ENCODE measurements at regions not wholly inside any gene's neighbourhood (a gene's known extent, or its start where the extent isn't known, plus 50 kb on each side); places are given as distances from the start of the nearest gene placed in this dataset.

GRCh38 chr2:134109725-134110124 is 144.1 kb upstream of the MGAT5 start:
- no peaks in the 10 kb centered on the region for H3F3A ChIP-seq (ENCODE audit: control insufficient read depth, insufficient read depth)

GRCh38 chr2:134110532-134110931 is 143.3 kb upstream of the MGAT5 start:
- H3K36me3 ChIP-seq (ENCODE audit: control insufficient read depth, low read length): no peaks in the 10 kb centered on the region
- H4K20me1 ChIP-seq (ENCODE audit: control insufficient read depth, insufficient read depth, low read depth, low read length): no peaks in the 10 kb centered on the region
- H3F3A ChIP-seq (ENCODE audit: control insufficient read depth, insufficient read depth): no peaks in the 10 kb centered on the region
- no peaks in the 10 kb centered on the region for H3K9me2 ChIP-seq (replicated peaks; ENCODE audit: control insufficient read depth, low read length)
- TF ChIP-seq EZH2phosphoT487 (IDR thresholded peaks at IDR 0.05; ENCODE audit: borderline replicate concordance, low read length): no peak
- TF ChIP-seq, protein P1, sequence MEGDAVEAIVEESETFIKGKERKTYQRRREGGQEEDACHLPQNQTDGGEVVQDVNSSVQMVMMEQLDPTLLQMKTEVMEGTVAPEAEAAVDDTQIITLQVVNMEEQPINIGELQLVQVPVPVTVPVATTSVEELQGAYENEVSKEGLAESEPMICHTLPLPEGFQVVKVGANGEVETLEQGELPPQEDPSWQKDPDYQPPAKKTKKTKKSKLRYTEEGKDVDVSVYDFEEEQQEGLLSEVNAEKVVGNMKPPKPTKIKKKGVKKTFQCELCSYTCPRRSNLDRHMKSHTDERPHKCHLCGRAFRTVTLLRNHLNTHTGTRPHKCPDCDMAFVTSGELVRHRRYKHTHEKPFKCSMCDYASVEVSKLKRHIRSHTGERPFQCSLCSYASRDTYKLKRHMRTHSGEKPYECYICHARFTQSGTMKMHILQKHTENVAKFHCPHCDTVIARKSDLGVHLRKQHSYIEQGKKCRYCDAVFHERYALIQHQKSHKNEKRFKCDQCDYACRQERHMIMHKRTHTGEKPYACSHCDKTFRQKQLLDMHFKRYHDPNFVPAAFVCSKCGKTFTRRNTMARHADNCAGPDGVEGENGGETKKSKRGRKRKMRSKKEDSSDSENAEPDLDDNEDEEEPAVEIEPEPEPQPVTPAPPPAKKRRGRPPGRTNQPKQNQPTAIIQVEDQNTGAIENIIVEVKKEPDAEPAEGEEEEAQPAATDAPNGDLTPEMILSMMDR (IDR thresholded peaks at IDR 0.05; ENCODE audit: low read depth, low read length, poor library complexity, severe bottlenecking): no peak
- H3K27me3 ChIP-seq (ENCODE audit: control insufficient read depth, low read length): peaks cover 7% of the 10 kb centered on the region
- H3K4me2 ChIP-seq (ENCODE audit: low read length): no peak overlapping the region
- no peak overlapping the region for H3K27ac ChIP-seq (ENCODE audit: low read depth, low read length)
- no peaks in the 10 kb centered on the region for H3K9me3 ChIP-seq (ENCODE audit: control insufficient read depth, insufficient read depth, low read length)
- H3K4me1 ChIP-seq (ENCODE audit: control insufficient read depth, low read length): no peaks in the 10 kb centered on the region
- no peak overlapping the region for H3K4me3 ChIP-seq (ENCODE audit: low read length)
- H3K79me2 ChIP-seq (ENCODE audit: control insufficient read depth, low read length): no peaks in the 10 kb centered on the region

More at GRCh38 chr2:134109725-134110124, 144.1 kb upstream of the MGAT5 start:
- no peak for TF ChIP-seq EZH2phosphoT487 (IDR thresholded peaks at IDR 0.05; ENCODE audit: borderline replicate concordance, low read length)
- TF ChIP-seq, protein P1 (IDR thresholded peaks at IDR 0.05; ENCODE audit: low read depth, low read length, poor library complexity, severe bottlenecking): no peak
- Histone ChIP-seq H3K4me3 (ENCODE audit: low read length) (no peak overlapping the region), H3K79me2 (ENCODE audit: control insufficient read depth, low read length) (no peaks in the 10 kb centered on the region), H3K27ac (ENCODE audit: low read depth, low read length) (no peak overlapping the region), H3K9me3 (ENCODE audit: control insufficient read depth, insufficient read depth, low read length) (no peaks in the 10 kb centered on the region), H3K4me2 (ENCODE audit: low read length) (no peak overlapping the region), H3K27me3 (ENCODE audit: control insufficient read depth, low read length) (peaks cover 7% of the 10 kb centered on the region), H4K20me1 (ENCODE audit: control insufficient read depth, insufficient read depth, low read depth, low read length) (no peaks in the 10 kb centered on the region), H3K9me2 (replicated peaks; ENCODE audit: control insufficient read depth, low read length) (no peaks in the 10 kb centered on the region), H3K4me1 (ENCODE audit: control insufficient read depth, low read length) (no peaks in the 10 kb centered on the region), H3K36me3 (ENCODE audit: control insufficient read depth, low read length) (no peaks in the 10 kb centered on the region)

- H3K27me3 ChIP-seq (ENCODE audit: control insufficient read depth, low read length): peaks cover 7% of the 10 kb centered on the region
- H3K4me2 ChIP-seq (ENCODE audit: low read length): no peak overlapping the region
- peaks cover 28% of the 10 kb centered on the region for H3K4me1 ChIP-seq (ENCODE audit: control insufficient read depth, low read length)
- no peaks in the 10 kb centered on the region for H3K9me3 ChIP-seq (ENCODE audit: control insufficient read depth, insufficient read depth, low read length)
- H3K4me3 ChIP-seq (ENCODE audit: low read length): no peak overlapping the region
- H3K27ac ChIP-seq (ENCODE audit: low read depth, low read length): no peak overlapping the region
- peaks cover 4% of the 10 kb centered on the region; the same call in 1 of the 2 replicates for H3K36me3 ChIP-seq (ENCODE audit: control insufficient read depth, low read length)
- peaks cover 10% of the 10 kb centered on the region for H4K20me1 ChIP-seq (ENCODE audit: control insufficient read depth, insufficient read depth, low read depth, low read length)
- no peaks in the 10 kb centered on the region for H3K9me2 ChIP-seq (replicated peaks; ENCODE audit: control insufficient read depth, low read length)
- no peak for TF ChIP-seq EZH2phosphoT487 (IDR thresholded peaks at IDR 0.05; ENCODE audit: borderline replicate concordance, low read length)
- TF ChIP-seq, protein P1 (IDR thresholded peaks at IDR 0.05; ENCODE audit: low read depth, low read length, poor library complexity, severe bottlenecking): no peak
- no peaks in the 10 kb centered on the region for H3F3A ChIP-seq (ENCODE audit: control insufficient read depth, insufficient read depth)
- H3K79me2 ChIP-seq (ENCODE audit: control insufficient read depth, low read length): peaks cover 26% of the 10 kb centered on the region
These were observed 136.2 kb upstream of the MGAT5 start for GRCh38 chr2:134117676-134118075.

Measured in DOHH2 (cell line).